ENCODE measurements at regions not wholly inside any gene's neighbourhood (a gene's known extent, or its start where the extent isn't known, plus 50 kb on each side); places are given as distances from the start of the nearest gene placed in this dataset.

DNA sequence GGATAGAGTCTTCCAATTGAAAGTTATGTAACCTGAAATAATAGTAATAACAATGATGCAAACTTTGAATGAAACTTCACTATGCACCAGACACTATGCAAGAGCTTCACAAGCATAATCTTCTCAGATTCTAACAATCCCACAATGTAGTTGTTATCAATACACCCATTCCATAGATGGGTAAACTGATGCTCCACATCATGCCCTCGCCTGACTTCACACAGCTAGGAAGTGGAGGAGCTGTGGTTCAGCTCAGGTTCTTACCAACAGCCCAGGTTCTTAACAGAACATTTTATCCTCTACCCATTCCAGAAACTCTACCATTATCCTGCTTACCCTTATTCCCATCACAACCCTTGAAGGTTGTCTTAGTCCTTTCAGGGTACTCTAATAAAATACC lies 50.4 kb upstream of the HMGXB4 start:
- Histone ChIP-seq H3K9me3 (no peaks in the 10 kb centered on the region), H3K36me3 (no peaks in the 10 kb centered on the region), H3K4me1 (ENCODE audit: control insufficient read depth in 1 of 2, low read depth in 2 of 2) (peaks cover 0 to 7% of the 10 kb centered on the region in 2 donors), H3K27ac (no peak overlapping the region), H3K4me3 (no peak overlapping the region), H3K27me3 (replicated peaks; ENCODE audit: insufficient read depth) (no peaks in the 10 kb centered on the region)
- TF ChIP-seq, protein P1, sequence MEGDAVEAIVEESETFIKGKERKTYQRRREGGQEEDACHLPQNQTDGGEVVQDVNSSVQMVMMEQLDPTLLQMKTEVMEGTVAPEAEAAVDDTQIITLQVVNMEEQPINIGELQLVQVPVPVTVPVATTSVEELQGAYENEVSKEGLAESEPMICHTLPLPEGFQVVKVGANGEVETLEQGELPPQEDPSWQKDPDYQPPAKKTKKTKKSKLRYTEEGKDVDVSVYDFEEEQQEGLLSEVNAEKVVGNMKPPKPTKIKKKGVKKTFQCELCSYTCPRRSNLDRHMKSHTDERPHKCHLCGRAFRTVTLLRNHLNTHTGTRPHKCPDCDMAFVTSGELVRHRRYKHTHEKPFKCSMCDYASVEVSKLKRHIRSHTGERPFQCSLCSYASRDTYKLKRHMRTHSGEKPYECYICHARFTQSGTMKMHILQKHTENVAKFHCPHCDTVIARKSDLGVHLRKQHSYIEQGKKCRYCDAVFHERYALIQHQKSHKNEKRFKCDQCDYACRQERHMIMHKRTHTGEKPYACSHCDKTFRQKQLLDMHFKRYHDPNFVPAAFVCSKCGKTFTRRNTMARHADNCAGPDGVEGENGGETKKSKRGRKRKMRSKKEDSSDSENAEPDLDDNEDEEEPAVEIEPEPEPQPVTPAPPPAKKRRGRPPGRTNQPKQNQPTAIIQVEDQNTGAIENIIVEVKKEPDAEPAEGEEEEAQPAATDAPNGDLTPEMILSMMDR (IDR thresholded peaks at IDR 0.05) = no peak
- ATAC-seq (ENCODE audit: insufficient number of reproducible peaks, low FRiP score, low read depth) (no peak), DNase-seq (ENCODE audit: low spot score) (no peak)

Data from thoracic aorta (tissue), 2 donors.